ENCODE measurements at regions not wholly inside any gene's neighbourhood (a gene's known extent, or its start where the extent isn't known, plus 50 kb on each side); places are given as distances from the start of the nearest gene placed in this dataset.

DNA sequence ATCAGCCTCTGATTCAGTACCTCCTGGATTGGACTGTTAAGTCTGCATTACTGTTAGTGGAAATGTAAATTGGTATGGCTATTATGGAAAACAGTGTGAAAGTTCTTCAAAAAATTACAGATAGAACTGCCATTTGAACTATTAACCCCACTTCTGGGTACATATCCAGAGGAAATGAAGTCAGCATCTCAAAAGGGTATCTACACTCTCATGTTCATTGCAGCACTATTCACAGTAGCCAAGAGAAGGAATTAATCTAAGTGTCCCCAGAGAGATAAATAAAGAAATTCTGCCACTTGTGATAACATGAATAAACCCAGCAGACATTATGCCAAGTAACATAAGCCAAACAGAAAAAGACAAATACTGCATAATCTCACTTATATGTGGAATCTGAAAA lies 676.0 kb downstream of the PLA2G4A start:
- H3K4me1 Mint-ChIP-seq = peaks cover 3% of the 10 kb centered on the region
- no peak for TF ChIP-seq CTCF (IDR thresholded peaks at IDR 0.05)

DNA sequence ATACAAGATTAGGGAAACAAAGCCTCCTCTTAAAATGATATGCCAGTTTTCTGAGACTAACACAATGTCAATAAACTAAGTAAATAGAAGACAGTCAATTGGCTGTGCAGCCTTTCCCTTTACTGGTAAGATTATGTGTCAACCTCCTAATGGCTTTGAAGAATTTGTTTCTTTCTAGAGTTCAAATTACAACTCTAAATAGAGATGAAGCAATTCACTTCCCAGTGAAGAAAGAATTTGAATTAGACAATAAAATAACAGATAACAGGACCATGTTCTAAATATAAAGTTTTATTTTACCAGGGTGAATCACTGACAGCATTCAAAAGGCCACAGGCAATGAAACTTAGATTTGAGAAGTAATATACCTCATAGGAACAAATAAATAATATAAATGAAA lies 680.3 kb downstream of the PLA2G4A start:
- no peak overlapping the region for H3K4me3 Mint-ChIP-seq
- peaks cover 6% of the 10 kb centered on the region for H3K27me3 Mint-ChIP-seq (ENCODE audit: low read depth, poor library complexity)
- H3K4me1 Mint-ChIP-seq = peaks cover 3% of the 10 kb centered on the region
- TF ChIP-seq CTCF (IDR thresholded peaks at IDR 0.05) = no peak
- H3K27ac Mint-ChIP-seq = no peak overlapping the region
- H3K36me3 Mint-ChIP-seq (ENCODE audit: low read depth) = no peaks in the 10 kb centered on the region
- H3K9me3 Mint-ChIP-seq = no peaks in the 10 kb centered on the region
- no peak for DNase-seq

More for the DNA sequence above, 676.0 kb downstream of the PLA2G4A start:
- Mint-ChIP-seq H3K4me3 (no peak overlapping the region), H3K27me3 (ENCODE audit: low read depth, poor library complexity) (peaks cover 2% of the 10 kb centered on the region), H3K27ac (peak overlapping the region; percentile 11), H3K9me3 (no peaks in the 10 kb centered on the region), H3K36me3 (ENCODE audit: low read depth) (no peaks in the 10 kb centered on the region)
- DNase-seq = no peak

GRCh38 chr1:187513190-187513589 lies 684.4 kb downstream of the PLA2G4A start:
- H3K27me3 Mint-ChIP-seq (ENCODE audit: low read depth, poor library complexity) = peaks cover 6% of the 10 kb centered on the region
- no peak overlapping the region for H3K4me3 Mint-ChIP-seq
- no peak for TF ChIP-seq CTCF (IDR thresholded peaks at IDR 0.05)
- no peaks in the 10 kb centered on the region for H3K36me3 Mint-ChIP-seq (ENCODE audit: low read depth)
- peaks cover 3% of the 10 kb centered on the region for H3K4me1 Mint-ChIP-seq
- H3K27ac Mint-ChIP-seq = no peak overlapping the region
- no peak for DNase-seq
- no peaks in the 10 kb centered on the region for H3K9me3 Mint-ChIP-seq

GRCh38 chr1:187514110-187514509 lies 685.4 kb downstream of the PLA2G4A start:
- no peak for DNase-seq
- peaks cover 6% of the 10 kb centered on the region for H3K27me3 Mint-ChIP-seq (ENCODE audit: low read depth, poor library complexity)
- H3K9me3 Mint-ChIP-seq = no peaks in the 10 kb centered on the region
- H3K27ac Mint-ChIP-seq = no peak overlapping the region
- no peak for TF ChIP-seq CTCF (IDR thresholded peaks at IDR 0.05)
- H3K36me3 Mint-ChIP-seq (ENCODE audit: low read depth) = no peaks in the 10 kb centered on the region
- H3K4me3 Mint-ChIP-seq = no peak overlapping the region
- H3K4me1 Mint-ChIP-seq = peaks cover under 1% of the 10 kb centered on the region

DNA sequence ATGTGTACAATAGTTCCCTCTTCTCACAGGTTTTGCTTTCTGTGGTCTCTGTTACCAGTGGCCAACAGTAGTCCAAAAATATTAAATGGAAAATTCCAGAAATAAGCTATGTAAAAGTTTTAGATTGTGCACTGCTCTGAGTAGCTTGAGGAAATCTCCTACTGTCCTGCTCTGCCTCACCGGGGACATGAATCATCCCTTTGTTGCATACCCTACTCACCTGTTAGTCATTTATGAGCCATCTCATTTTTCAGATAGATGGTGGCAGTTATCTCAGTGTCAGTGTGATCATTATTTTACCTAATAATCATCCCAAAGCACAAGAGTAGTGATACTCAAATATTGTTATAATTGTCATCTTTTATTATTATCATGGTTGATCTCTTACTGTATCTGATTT lies 688.1 kb downstream of the PLA2G4A start:
- TF ChIP-seq CTCF (IDR thresholded peaks at IDR 0.05) = no peak
- DNase-seq = no peak
- Mint-ChIP-seq H3K4me1 (no peaks in the 10 kb centered on the region), H3K27me3 (ENCODE audit: low read depth, poor library complexity) (no peaks in the 10 kb centered on the region), H3K27ac (no peak overlapping the region), H3K4me3 (no peak overlapping the region), H3K9me3 (no peaks in the 10 kb centered on the region), H3K36me3 (ENCODE audit: low read depth) (no peaks in the 10 kb centered on the region)

- Mint-ChIP-seq H3K4me1 (no peaks in the 10 kb centered on the region), H3K36me3 (ENCODE audit: low read depth) (no peaks in the 10 kb centered on the region), H3K9me3 (no peaks in the 10 kb centered on the region), H3K27ac (no peak overlapping the region), H3K4me3 (no peak overlapping the region), H3K27me3 (ENCODE audit: low read depth, poor library complexity) (no peaks in the 10 kb centered on the region)
- DNase-seq = no peak
- TF ChIP-seq CTCF (IDR thresholded peaks at IDR 0.05) = no peak
Observed at GRCh38 chr1:187517546-187517945, 688.8 kb downstream of the PLA2G4A start.

All from nephron progenitor cell (in vitro differentiated cells).